SK-N-SH (cell line): ENCODE measurements at regions not wholly inside any gene's neighbourhood (a gene's known extent, or its start where the extent isn't known, plus 50 kb on each side); places are given as distances from the start of the nearest gene placed in this dataset.

Source experiments
- CTCF ChIA-PET: fragments of 300-600, 350-600 bp; formaldehyde crosslinking; extraction: SDS; loops from one replicate; lab custom pipeline; 2021; lab: Yijun Ruan, JAX
- POLR2A ChIA-PET: fragments of 350-600 bp; sonication (Branson Sonifier 250); formaldehyde crosslinking; extraction: SDS; loops from one replicate; lab custom pipeline; 2020; ENCODE audit warnings: antibody characterized with exemption, inconsistent platforms; lab: Yijun Ruan, JAX
- DNase-seq: peaks from one replicate; pipeline ENCODE4 v3.0.0; 2012
- H2AFZ ChIP-seq: fragments of 200-600 bp; sonication (generic); 2 replicates; pipeline ENCODE4 v1.8.1; 2016; ENCODE audit warnings: antibody characterized with exemption, mild to moderate bottlenecking, low read depth
- H3F3A ChIP-seq: fragments of 200-600 bp; sonication (generic); replicated peaks from 2 replicates; pipeline ENCODE3; 2016; ENCODE audit warnings: antibody characterized with exemption, mild to moderate bottlenecking; ENCODE audit not compliant: insufficient read depth
- H3K27ac ChIP-seq, 2 experiments: fragments of 200-500 bp in 1 of 2; fragments of 200-600 bp in 1 of 2; sonication (Bioruptor generic) in 1 of 2; sonication (generic), shearing (Covaris generic) in 1 of 2; 2 replicates each; pipeline versions ENCODE4 v1.5.1 to v1.6.1; 2014 to 2016; ENCODE audit warnings: low read depth in 2 of 2, inconsistent platforms in 1 of 2, low read length in 1 of 2, mild to moderate bottlenecking in 1 of 2, mixed read lengths in 1 of 2
- H3K27me3 ChIP-seq: fragments of 200-600 bp; sonication (generic), shearing (Covaris generic); 2 replicates; pipeline ENCODE4 v1.6.1; 2016; ENCODE audit warnings: mixed run types; ENCODE audit not compliant: insufficient read depth
- H3K36me3 ChIP-seq, 2 experiments: fragments of 200-500 bp in 1 of 2; fragments of 200-600 bp in 1 of 2; sonication (Bioruptor generic) in 1 of 2; sonication (generic) in 1 of 2; replicated peaks in 1 of 2; 2 replicates each; pipeline versions ENCODE3 to v1.5.1; 2014 to 2016; ENCODE audit warnings: low read length in 1 of 2, mild to moderate bottlenecking in 1 of 2; ENCODE audit not compliant: insufficient read depth in 2 of 2, control insufficient read depth in 1 of 2
- H3K4me1 ChIP-seq, 2 experiments: fragments of 200-500 bp in 1 of 2; fragments of 200-600 bp in 1 of 2; sonication (Bioruptor generic) in 1 of 2; sonication (generic), shearing (Covaris generic) in 1 of 2; 2 replicates each; pipeline versions ENCODE4 v1.5.1 to v1.6.1; 2014 to 2016; ENCODE audit warnings: low read depth in 1 of 2, low read length in 1 of 2, mixed run types in 1 of 2; ENCODE audit not compliant: insufficient read depth in 2 of 2, control insufficient read depth in 1 of 2
- H3K4me2 ChIP-seq: fragments of 200-600 bp; sonication (generic), shearing (Covaris generic); 2 replicates; pipeline ENCODE4 v1.6.1; 2017; ENCODE audit warnings: mixed run types
- H3K4me3 ChIP-seq, 2 experiments: fragments of 200-500 bp in 1 of 2; fragments of 200-600 bp in 1 of 2; sonication (Bioruptor generic) in 1 of 2; sonication (generic), shearing (Covaris generic) in 1 of 2; 2 replicates each; pipeline versions ENCODE4 v1.5.1 to v1.8.1; 2014 to 2016; ENCODE audit warnings: low read depth in 2 of 2, inconsistent platforms in 1 of 2, low read length in 1 of 2, mild to moderate bottlenecking in 1 of 2, mixed read lengths in 1 of 2, moderate library complexity in 1 of 2
- H3K79me2 ChIP-seq: fragments of 200-600 bp; sonication (generic); 2 replicates; pipeline ENCODE4 v1.8.1; 2017; ENCODE audit warnings: mild to moderate bottlenecking; ENCODE audit not compliant: insufficient read depth
- H3K9ac ChIP-seq: fragments of 200-600 bp; sonication (generic); 2 replicates; pipeline ENCODE4 v1.6.1; 2017; ENCODE audit warnings: mixed run types
- H3K9me2 ChIP-seq: fragments of 200-600 bp; sonication (generic); 2 replicates; pipeline ENCODE4 v1.6.1; 2017; ENCODE audit warnings: mixed run types
- H3K9me3 ChIP-seq: fragments of 200-600 bp; sonication (generic); 2 replicates; pipeline ENCODE4 v1.6.1; 2017; ENCODE audit warnings: mixed run types, mild to moderate bottlenecking, moderate library complexity
- H4K20me1 ChIP-seq: fragments of 200-600 bp; sonication (generic); 2 replicates; pipeline ENCODE4 v1.6.1; 2017; ENCODE audit warnings: mild to moderate bottlenecking, mixed run types; ENCODE audit not compliant: insufficient read depth
- FOSL2 ChIP-seq: IDR thresholded peaks from 2 replicates; pipeline ENCODE4 v1.4.0; 2012; ENCODE audit warnings: low read depth, mild to moderate bottlenecking, moderate library complexity, borderline replicate concordance
- FOXJ3 ChIP-seq: sonication (generic); formaldehyde crosslinking; IDR thresholded peaks from 2 replicates; pipeline ENCODE4 v1.5.1; 2020; ENCODE audit warnings: mild to moderate bottlenecking, missing genetic modification reagents
- GATA2 ChIP-seq: sonication (generic); formaldehyde crosslinking; IDR thresholded peaks from 2 replicates; pipeline ENCODE4 v1.5.0; 2020; ENCODE audit warnings: mild to moderate bottlenecking, missing genetic modification reagents
- JUND ChIP-seq: IDR thresholded peaks from 2 replicates; pipeline ENCODE4 v1.4.0; 2012
- NFIC ChIP-seq: IDR thresholded peaks from 2 replicates; pipeline ENCODE4 v1.4.0; 2012; ENCODE audit warnings: borderline replicate concordance
- PBX3 ChIP-seq: IDR thresholded peaks from 2 replicates; pipeline ENCODE4; 2012
- RCOR1 ChIP-seq: fragments of 150-350 bp; IDR thresholded peaks from 2 replicates; pipeline ENCODE4 v1.6.1; 2017; ENCODE audit warnings: antibody characterized with exemption, low read length
- RFX5 ChIP-seq: IDR thresholded peaks from 2 replicates; pipeline ENCODE4 v1.6.1; 2012; ENCODE audit warnings: mild to moderate bottlenecking, improper control_type of control experiment, low read length
- SIN3A ChIP-seq: IDR thresholded peaks from 2 replicates; pipeline ENCODE4 v1.6.1; 2012; ENCODE audit warnings: low read depth, mild to moderate bottlenecking, low read length, moderate library complexity, borderline replicate concordance
- SMC3 ChIP-seq: IDR thresholded peaks from 2 replicates; pipeline ENCODE4 v1.6.1; 2012; ENCODE audit warnings: low read depth, low read length, improper control_type of control experiment
- TAF1 ChIP-seq: IDR thresholded peaks from 2 replicates; pipeline ENCODE4 v1.6.1; 2012; ENCODE audit warnings: low read depth, mild to moderate bottlenecking, low read length, moderate library complexity, borderline replicate concordance
- TCF12 ChIP-seq: IDR thresholded peaks from 2 replicates; pipeline ENCODE4 v1.4.0; 2012
- USF2 ChIP-seq: fragments of 150-350 bp; IDR thresholded peaks from 2 replicates; pipeline ENCODE4 v1.6.1; 2017; ENCODE audit warnings: antibody characterized with exemption, low read length, low read depth, borderline replicate concordance
- YY1 ChIP-seq: IDR thresholded peaks from 2 replicates; pipeline ENCODE4 v1.4.0; 2012; ENCODE audit warnings: low read depth, mild to moderate bottlenecking
- ZBTB33 ChIP-seq: IDR thresholded peaks from 2 replicates; pipeline ENCODE4 v1.4.0; 2012; ENCODE audit warnings: low read depth, borderline replicate concordance

GRCh38 chr1:219347376-219347775 is 173.7 kb downstream of the LYPLAL1 start (continued):
- TF ChIP-seq FOXJ3 (CRISPR knock-in tag) (no peak), TAF1 (no peak), ZBTB33 (no peak), NFIC (no peak), GATA2 (CRISPR knock-in tag) (no peak), TCF12 (no peak)

- H3F3A ChIP-seq, result peaks cover 19% of the 10 kb centered on the region
- H4K20me1 ChIP-seq, result no peaks in the 10 kb centered on the region
- H3K4me1 ChIP-seq, result peaks cover under 1 to 5% of the 10 kb centered on the region in 2 experiments; a peak in 1 of 4 replicates
- H3K36me3 ChIP-seq, result peaks cover 0 to 2% of the 10 kb centered on the region in 2 experiments
- CTCF ChIA-PET, result no interaction called here
- no peak for DNase-seq
- 0 out of 2 replicates have a peak, but pooled peaks cover 5% of the 10 kb centered on the region for H3K9me3 ChIP-seq
- H3K79me2 ChIP-seq, result no peaks in the 10 kb centered on the region
- no peak overlapping the region for H2AFZ ChIP-seq
- no peak overlapping the region for H3K27ac ChIP-seq
- no peaks in the 10 kb centered on the region for H3K9me2 ChIP-seq
- H3K27me3 ChIP-seq, result no peaks in the 10 kb centered on the region
- POLR2A ChIA-PET, result no interaction called here
- H3K4me2 ChIP-seq, result no peak overlapping the region
- no peak overlapping the region for H3K9ac ChIP-seq
- TF ChIP-seq JUND (no peak), PBX3 (no peak), FOSL2 (no peak), SMC3 (no peak), RFX5 (no peak), RCOR1 (no peak), USF2 (no peak), SIN3A (no peak), TCF12 (no peak), YY1 (no peak)
- no peak overlapping the region for H3K4me3 ChIP-seq
Measured at GRCh38 chr1:219345953-219346352, 172.3 kb downstream of the LYPLAL1 start.
